ENCODE measurements at regions not wholly inside any gene's neighbourhood (a gene's known extent, or its start where the extent isn't known, plus 50 kb on each side); places are given as distances from the start of the nearest gene placed in this dataset.

- Histone ChIP-seq H3K79me2 (ENCODE audit: low read length) (no peaks in the 10 kb centered on the region), H4K20me1 (ENCODE audit: insufficient read depth, low read length) (no peaks in the 10 kb centered on the region), H3K27me3 (ENCODE audit: low read depth, low read length) (no peaks in the 10 kb centered on the region), H3K4me1 (ENCODE audit: low read length) (peaks cover 2% of the 10 kb centered on the region; the same call in 1 of the 2 replicates), H2AFZ (ENCODE audit: low read depth, low read length) (no peak overlapping the region), H3K36me3 (replicated peaks; ENCODE audit: low read depth, low read length) (no peaks in the 10 kb centered on the region), H3K9me3 (ENCODE audit: insufficient read depth, low read length) (no peaks in the 10 kb centered on the region), H3K4me3 (ENCODE audit: low read length) (no peak overlapping the region), H3K9ac (ENCODE audit: low read length) (no peak overlapping the region), H3K27ac (ENCODE audit: low read length) (no peak overlapping the region), H3K4me2 (ENCODE audit: low read length) (no peak overlapping the region)
- TF ChIP-seq, protein P1, sequence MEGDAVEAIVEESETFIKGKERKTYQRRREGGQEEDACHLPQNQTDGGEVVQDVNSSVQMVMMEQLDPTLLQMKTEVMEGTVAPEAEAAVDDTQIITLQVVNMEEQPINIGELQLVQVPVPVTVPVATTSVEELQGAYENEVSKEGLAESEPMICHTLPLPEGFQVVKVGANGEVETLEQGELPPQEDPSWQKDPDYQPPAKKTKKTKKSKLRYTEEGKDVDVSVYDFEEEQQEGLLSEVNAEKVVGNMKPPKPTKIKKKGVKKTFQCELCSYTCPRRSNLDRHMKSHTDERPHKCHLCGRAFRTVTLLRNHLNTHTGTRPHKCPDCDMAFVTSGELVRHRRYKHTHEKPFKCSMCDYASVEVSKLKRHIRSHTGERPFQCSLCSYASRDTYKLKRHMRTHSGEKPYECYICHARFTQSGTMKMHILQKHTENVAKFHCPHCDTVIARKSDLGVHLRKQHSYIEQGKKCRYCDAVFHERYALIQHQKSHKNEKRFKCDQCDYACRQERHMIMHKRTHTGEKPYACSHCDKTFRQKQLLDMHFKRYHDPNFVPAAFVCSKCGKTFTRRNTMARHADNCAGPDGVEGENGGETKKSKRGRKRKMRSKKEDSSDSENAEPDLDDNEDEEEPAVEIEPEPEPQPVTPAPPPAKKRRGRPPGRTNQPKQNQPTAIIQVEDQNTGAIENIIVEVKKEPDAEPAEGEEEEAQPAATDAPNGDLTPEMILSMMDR (IDR thresholded peaks at IDR 0.05; ENCODE audit: low read depth, low read length): no peak
- TF ChIP-seq EZH2phosphoT487 (IDR thresholded peaks at IDR 0.05; ENCODE audit: low read depth): no peak
Measured at GRCh38 chr5:63555874-63556273, 406.4 kb downstream of the HTR1A start.

- Histone ChIP-seq H3K4me1 (ENCODE audit: low read length) (peaks cover 2% of the 10 kb centered on the region; the same call in 1 of the 2 replicates), H3K27me3 (ENCODE audit: low read depth, low read length) (no peaks in the 10 kb centered on the region), H3K27ac (ENCODE audit: low read length) (no peak overlapping the region), H3K4me2 (ENCODE audit: low read length) (peak overlapping the region; percentile 17; the same call in 1 of the 2 replicates), H3K9ac (ENCODE audit: low read length) (no peak overlapping the region), H3K36me3 (replicated peaks; ENCODE audit: low read depth, low read length) (no peaks in the 10 kb centered on the region), H4K20me1 (ENCODE audit: insufficient read depth, low read length) (no peaks in the 10 kb centered on the region), H3K9me3 (ENCODE audit: insufficient read depth, low read length) (no peaks in the 10 kb centered on the region), H3K79me2 (ENCODE audit: low read length) (no peaks in the 10 kb centered on the region), H2AFZ (ENCODE audit: low read depth, low read length) (no peak overlapping the region), H3K4me3 (ENCODE audit: low read length) (no peak overlapping the region)
- no peak for TF ChIP-seq EZH2phosphoT487 (IDR thresholded peaks at IDR 0.05; ENCODE audit: low read depth)
- TF ChIP-seq, protein P1 (IDR thresholded peaks at IDR 0.05; ENCODE audit: low read depth, low read length): no peak
Measured at GRCh38 chr5:63554191-63554590, 408.1 kb downstream of the HTR1A start.

DNA sequence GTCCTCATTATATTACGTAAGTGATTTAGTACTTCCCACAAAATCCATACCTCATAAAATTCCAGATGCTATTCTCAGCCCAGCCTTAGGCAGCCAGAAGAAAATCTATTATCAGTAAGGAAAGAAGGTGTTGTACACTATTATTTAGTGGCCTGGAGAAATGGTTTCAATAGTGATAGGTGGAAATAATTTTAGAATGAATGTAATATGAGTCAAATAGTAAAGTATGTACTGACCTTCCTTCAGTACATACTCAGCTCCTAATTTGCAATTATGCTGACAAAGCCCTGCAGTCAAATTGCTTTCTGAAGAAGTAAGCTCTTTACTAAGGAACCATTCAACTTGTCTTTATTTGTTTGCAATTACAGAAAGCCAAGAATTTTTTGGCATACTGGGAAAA, 409.2 kb downstream of the HTR1A start:
- H4K20me1 ChIP-seq (ENCODE audit: insufficient read depth, low read length): no peaks in the 10 kb centered on the region
- H3K9ac ChIP-seq (ENCODE audit: low read length): no peak overlapping the region
- no peak overlapping the region for H3K4me2 ChIP-seq (ENCODE audit: low read length)
- no peaks in the 10 kb centered on the region for H3K36me3 ChIP-seq (replicated peaks; ENCODE audit: low read depth, low read length)
- H2AFZ ChIP-seq (ENCODE audit: low read depth, low read length): no peak overlapping the region
- TF ChIP-seq, protein P1 (IDR thresholded peaks at IDR 0.05; ENCODE audit: low read depth, low read length): no peak
- TF ChIP-seq EZH2phosphoT487 (IDR thresholded peaks at IDR 0.05; ENCODE audit: low read depth): no peak
- no peak overlapping the region for H3K4me3 ChIP-seq (ENCODE audit: low read length)
- no peaks in the 10 kb centered on the region for H3K79me2 ChIP-seq (ENCODE audit: low read length)
- H3K4me1 ChIP-seq (ENCODE audit: low read length): peaks cover 2% of the 10 kb centered on the region; the same call in 1 of the 2 replicates
- H3K9me3 ChIP-seq (ENCODE audit: insufficient read depth, low read length): no peaks in the 10 kb centered on the region
- no peak overlapping the region for H3K27ac ChIP-seq (ENCODE audit: low read length)
- no peaks in the 10 kb centered on the region for H3K27me3 ChIP-seq (ENCODE audit: low read depth, low read length)

GRCh38 chr5:63535840-63536602, 426.2 kb downstream of the HTR1A start:
- Histone ChIP-seq H3K4me3 (ENCODE audit: low read length) (no peak overlapping the region), H3K9me3 (ENCODE audit: insufficient read depth, low read length) (no peaks in the 10 kb centered on the region), H3K4me2 (ENCODE audit: low read length) (no peak overlapping the region), H4K20me1 (ENCODE audit: insufficient read depth, low read length) (no peaks in the 10 kb centered on the region), H3K9ac (ENCODE audit: low read length) (no peak overlapping the region), H3K4me1 (ENCODE audit: low read length) (no peaks in the 10 kb centered on the region), H2AFZ (ENCODE audit: low read depth, low read length) (no peak overlapping the region), H3K27me3 (ENCODE audit: low read depth, low read length) (no peaks in the 10 kb centered on the region), H3K36me3 (replicated peaks; ENCODE audit: low read depth, low read length) (no peaks in the 10 kb centered on the region), H3K79me2 (ENCODE audit: low read length) (no peaks in the 10 kb centered on the region), H3K27ac (ENCODE audit: low read length) (no peak overlapping the region)
- no peak for TF ChIP-seq EZH2phosphoT487 (IDR thresholded peaks at IDR 0.05; ENCODE audit: low read depth)
- TF ChIP-seq, protein P1 (IDR thresholded peaks at IDR 0.05; ENCODE audit: low read depth, low read length): no peak
